GM23338 (cell line): ENCODE measurements at regions not wholly inside any gene's neighbourhood (a gene's known extent, or its start where the extent isn't known, plus 50 kb on each side); places are given as distances from the start of the nearest gene placed in this dataset.

Source experiments
- ATAC-seq: fragments of 200-7000 bp; cut with Tn5 transposase; 3 replicates; pipeline ENCODE4 v1.9.1; 2020
- DNase-seq: peaks from one replicate; pipeline ENCODE4 v3.0.0-alpha.2; 2015; ENCODE audit warnings: low spot score
- H2AFZ ChIP-seq: fragments of 200-600 bp; sonication (generic); 2 replicates; pipeline ENCODE4 v1.8.0; 2016; ENCODE audit warnings: antibody characterized with exemption, mild to moderate bottlenecking, moderate library complexity
- H3F3A ChIP-seq: fragments of 200-600 bp; sonication (generic); replicated peaks from 2 replicates; pipeline ENCODE4 v1.8.0; 2017; ENCODE audit warnings: antibody characterized with exemption, mixed run types, low read depth
- H3K27ac ChIP-seq: fragments of 200-600 bp; sonication (generic); 2 replicates; pipeline ENCODE4 v1.6.1; 2016; ENCODE audit warnings: low read depth
- H3K27me3 ChIP-seq: fragments of 200-600 bp; sonication (generic); 2 replicates; pipeline ENCODE4 v1.8.0; 2016; ENCODE audit warnings: mild to moderate bottlenecking, mixed run types, moderate library complexity; ENCODE audit not compliant: insufficient read depth
- H3K36me3 ChIP-seq: fragments of 200-600 bp; sonication (generic); 2 replicates; pipeline ENCODE4 v1.8.0; 2016; ENCODE audit warnings: mild to moderate bottlenecking; ENCODE audit not compliant: insufficient read depth
- H3K4me1 ChIP-seq: fragments of 200-600 bp; sonication (generic); 2 replicates; pipeline ENCODE4 v1.8.0; 2016; ENCODE audit warnings: mild to moderate bottlenecking, moderate library complexity; ENCODE audit not compliant: insufficient read depth
- H3K4me2 ChIP-seq: fragments of 200-600 bp; sonication (generic); 2 replicates; pipeline ENCODE4 v1.7.1; 2017; ENCODE audit warnings: mixed run types
- H3K4me3 ChIP-seq: fragments of 200-600 bp; sonication (generic); 2 replicates; pipeline ENCODE4 v1.6.1; 2016; ENCODE audit warnings: mixed run types
- H3K79me2 ChIP-seq: fragments of 200-600 bp; sonication (generic); replicated peaks from 2 replicates; pipeline ENCODE4 v1.8.0; 2017; ENCODE audit warnings: mild to moderate bottlenecking; ENCODE audit not compliant: insufficient read depth
- H3K9me2 ChIP-seq: fragments of 200-600 bp; sonication (generic); 2 replicates; pipeline ENCODE4 v1.8.0; 2017; ENCODE audit not compliant: insufficient read depth
- H4K20me1 ChIP-seq: fragments of 200-600 bp; sonication (generic); replicated peaks from 2 replicates; pipeline ENCODE4 v1.8.0; 2017; ENCODE audit warnings: mild to moderate bottlenecking; ENCODE audit not compliant: insufficient read depth
- H3K27ac Mint-ChIP-seq: 2 replicates; pipeline ENCODE4 v1.8.0; 2020; ENCODE audit warnings: inconsistent platforms, mild to moderate bottlenecking, moderate library complexity, mixed read lengths
- H3K27me3 Mint-ChIP-seq: 3 replicates; pipeline ENCODE4 v1.8.0; 2022; ENCODE audit warnings: low read depth, mild to moderate bottlenecking, moderate library complexity, mixed read lengths, inconsistent platforms; ENCODE audit not compliant: insufficient read depth, poor library complexity
- H3K36me3 Mint-ChIP-seq: 3 replicates; pipeline ENCODE4 v1.8.0; 2021; ENCODE audit warnings: low read depth, mild to moderate bottlenecking, inconsistent platforms, moderate library complexity, mixed read lengths
- H3K4me1 Mint-ChIP-seq: 3 replicates; pipeline ENCODE4 v1.8.0; 2020; ENCODE audit warnings: mild to moderate bottlenecking, inconsistent platforms, mixed read lengths
- H3K4me3 Mint-ChIP-seq: 3 replicates; pipeline ENCODE4 v1.8.0; 2021; ENCODE audit warnings: moderate library complexity, mild to moderate bottlenecking, inconsistent platforms, mixed read lengths
- H3K9me3 Mint-ChIP-seq: 3 replicates; pipeline ENCODE4 v1.8.0; 2020; ENCODE audit warnings: moderate library complexity, mild to moderate bottlenecking, inconsistent platforms, mixed read lengths
- CREB1 ChIP-seq: fragments of 250-450 bp; sonication (Bioruptor Pico); IDR thresholded peaks from 2 replicates; pipeline ENCODE4 v1.5.0; 2020; ENCODE audit warnings: low read depth, mild to moderate bottlenecking, moderate library complexity
- CTCF ChIP-seq, 2 experiments: fragments of 200-600 bp in 1 of 2; sonication (generic) in 1 of 2; conservative IDR thresholded peaks; 2 replicates each; pipeline versions ENCODE4 v1.5.1 to v1.6.1; 2016 to 2017; ENCODE audit warnings: antibody characterized with exemption in 2 of 2, low read depth in 2 of 2, mild to moderate bottlenecking in 2 of 2, moderate library complexity in 1 of 2
- ETS1 ChIP-seq: IDR thresholded peaks from 2 replicates; pipeline ENCODE4 v1.6.1; 2016; ENCODE audit warnings: antibody characterized with exemption
- EZH2 ChIP-seq: fragments of 200-600 bp; sonication (generic); IDR thresholded peaks from one replicate; pipeline ENCODE4 v1.8.0; 2017; ENCODE audit warnings: antibody characterized with exemption, mild to moderate bottlenecking, low read depth; ENCODE audit not compliant: unreplicated experiment
- EZH2phosphoT487 ChIP-seq: fragments of 200-600 bp; sonication (generic); IDR thresholded peaks from one replicate; pipeline ENCODE4 v1.8.1; 2018; ENCODE audit warnings: antibody characterized with exemption; ENCODE audit not compliant: unreplicated experiment
- JUNB ChIP-seq: IDR thresholded peaks from one replicate; pipeline ENCODE4 v1.6.1; 2016; ENCODE audit warnings: antibody characterized with exemption; ENCODE audit not compliant: unreplicated experiment
- NANOG ChIP-seq: IDR thresholded peaks from 2 replicates; pipeline ENCODE4 v1.6.1; 2016; ENCODE audit warnings: antibody characterized with exemption, borderline replicate concordance
- POLR2AphosphoS5 ChIP-seq: IDR thresholded peaks from 2 replicates; pipeline ENCODE4 v1.6.1; 2016; ENCODE audit warnings: antibody characterized with exemption, low read depth
- STAT1 ChIP-seq: IDR thresholded peaks from one replicate; pipeline ENCODE4 v1.6.1; 2016; ENCODE audit warnings: antibody characterized with exemption; ENCODE audit not compliant: unreplicated experiment
- ZNF114 ChIP-seq: fragments of 250-450 bp; sonication (Bioruptor Pico); IDR thresholded peaks from 2 replicates; pipeline ENCODE4 v1.5.0; 2020; ENCODE audit warnings: mild to moderate bottlenecking, moderate library complexity
- ZNF331 ChIP-seq: fragments of 250-450 bp; sonication (Bioruptor Pico); IDR thresholded peaks from 2 replicates; pipeline ENCODE4 v1.5.0; 2020; ENCODE audit warnings: low read depth, mild to moderate bottlenecking, moderate library complexity
- TF ChIP-seq, protein P1 (sequence below): IDR thresholded peaks from one replicate; pipeline ENCODE4 v1.6.1; 2018; ENCODE audit warnings: antibody characterized with exemption; ENCODE audit not compliant: unreplicated experiment
- TF ChIP-seq, protein P2 (sequence below): fragments of 250-450 bp; sonication (Bioruptor Pico); IDR thresholded peaks from 2 replicates; pipeline ENCODE4 v1.5.0; 2020; ENCODE audit warnings: mild to moderate bottlenecking, moderate library complexity

GRCh38 chrX:22660756-22661155 is 339.0 kb upstream of the DDX53 start:
- Mint-ChIP-seq H3K4me1 (no peaks in the 10 kb centered on the region; the same call in 2 of the 3 replicates), H3K27ac (no peak overlapping the region), H3K9me3 (no peaks in the 10 kb centered on the region), H3K36me3 (no peaks in the 10 kb centered on the region), H3K27me3 (no peaks in the 10 kb centered on the region), H3K4me3 (no peak overlapping the region)
- Histone ChIP-seq H2AFZ (no peak overlapping the region), H3K27ac (no peak overlapping the region), H3K36me3 (no peaks in the 10 kb centered on the region), H3K4me1 (no peaks in the 10 kb centered on the region; the same call in 1 of the 2 replicates), H3K27me3 (no peaks in the 10 kb centered on the region), H3K4me3 (no peak overlapping the region), H3K4me2 (no peak overlapping the region), H3F3A (no peaks in the 10 kb centered on the region), H4K20me1 (no peaks in the 10 kb centered on the region), H3K9me2 (no peaks in the 10 kb centered on the region), H3K79me2 (no peaks in the 10 kb centered on the region)
- ATAC-seq (no peak), DNase-seq (no peak)
- no peak for TF ChIP-seq ZNF114 (CRISPR knock-in tag)
- TF ChIP-seq EZH2 = no peak
- no peak for TF ChIP-seq NANOG
- TF ChIP-seq, protein P1, sequence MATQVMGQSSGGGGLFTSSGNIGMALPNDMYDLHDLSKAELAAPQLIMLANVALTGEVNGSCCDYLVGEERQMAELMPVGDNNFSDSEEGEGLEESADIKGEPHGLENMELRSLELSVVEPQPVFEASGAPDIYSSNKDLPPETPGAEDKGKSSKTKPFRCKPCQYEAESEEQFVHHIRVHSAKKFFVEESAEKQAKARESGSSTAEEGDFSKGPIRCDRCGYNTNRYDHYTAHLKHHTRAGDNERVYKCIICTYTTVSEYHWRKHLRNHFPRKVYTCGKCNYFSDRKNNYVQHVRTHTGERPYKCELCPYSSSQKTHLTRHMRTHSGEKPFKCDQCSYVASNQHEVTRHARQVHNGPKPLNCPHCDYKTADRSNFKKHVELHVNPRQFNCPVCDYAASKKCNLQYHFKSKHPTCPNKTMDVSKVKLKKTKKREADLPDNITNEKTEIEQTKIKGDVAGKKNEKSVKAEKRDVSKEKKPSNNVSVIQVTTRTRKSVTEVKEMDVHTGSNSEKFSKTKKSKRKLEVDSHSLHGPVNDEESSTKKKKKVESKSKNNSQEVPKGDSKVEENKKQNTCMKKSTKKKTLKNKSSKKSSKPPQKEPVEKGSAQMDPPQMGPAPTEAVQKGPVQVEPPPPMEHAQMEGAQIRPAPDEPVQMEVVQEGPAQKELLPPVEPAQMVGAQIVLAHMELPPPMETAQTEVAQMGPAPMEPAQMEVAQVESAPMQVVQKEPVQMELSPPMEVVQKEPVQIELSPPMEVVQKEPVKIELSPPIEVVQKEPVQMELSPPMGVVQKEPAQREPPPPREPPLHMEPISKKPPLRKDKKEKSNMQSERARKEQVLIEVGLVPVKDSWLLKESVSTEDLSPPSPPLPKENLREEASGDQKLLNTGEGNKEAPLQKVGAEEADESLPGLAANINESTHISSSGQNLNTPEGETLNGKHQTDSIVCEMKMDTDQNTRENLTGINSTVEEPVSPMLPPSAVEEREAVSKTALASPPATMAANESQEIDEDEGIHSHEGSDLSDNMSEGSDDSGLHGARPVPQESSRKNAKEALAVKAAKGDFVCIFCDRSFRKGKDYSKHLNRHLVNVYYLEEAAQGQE = no peak
- TF ChIP-seq JUNB = no peak
- TF ChIP-seq CREB1 = no peak
- TF ChIP-seq STAT1 = no peak
- TF ChIP-seq, protein P2, sequence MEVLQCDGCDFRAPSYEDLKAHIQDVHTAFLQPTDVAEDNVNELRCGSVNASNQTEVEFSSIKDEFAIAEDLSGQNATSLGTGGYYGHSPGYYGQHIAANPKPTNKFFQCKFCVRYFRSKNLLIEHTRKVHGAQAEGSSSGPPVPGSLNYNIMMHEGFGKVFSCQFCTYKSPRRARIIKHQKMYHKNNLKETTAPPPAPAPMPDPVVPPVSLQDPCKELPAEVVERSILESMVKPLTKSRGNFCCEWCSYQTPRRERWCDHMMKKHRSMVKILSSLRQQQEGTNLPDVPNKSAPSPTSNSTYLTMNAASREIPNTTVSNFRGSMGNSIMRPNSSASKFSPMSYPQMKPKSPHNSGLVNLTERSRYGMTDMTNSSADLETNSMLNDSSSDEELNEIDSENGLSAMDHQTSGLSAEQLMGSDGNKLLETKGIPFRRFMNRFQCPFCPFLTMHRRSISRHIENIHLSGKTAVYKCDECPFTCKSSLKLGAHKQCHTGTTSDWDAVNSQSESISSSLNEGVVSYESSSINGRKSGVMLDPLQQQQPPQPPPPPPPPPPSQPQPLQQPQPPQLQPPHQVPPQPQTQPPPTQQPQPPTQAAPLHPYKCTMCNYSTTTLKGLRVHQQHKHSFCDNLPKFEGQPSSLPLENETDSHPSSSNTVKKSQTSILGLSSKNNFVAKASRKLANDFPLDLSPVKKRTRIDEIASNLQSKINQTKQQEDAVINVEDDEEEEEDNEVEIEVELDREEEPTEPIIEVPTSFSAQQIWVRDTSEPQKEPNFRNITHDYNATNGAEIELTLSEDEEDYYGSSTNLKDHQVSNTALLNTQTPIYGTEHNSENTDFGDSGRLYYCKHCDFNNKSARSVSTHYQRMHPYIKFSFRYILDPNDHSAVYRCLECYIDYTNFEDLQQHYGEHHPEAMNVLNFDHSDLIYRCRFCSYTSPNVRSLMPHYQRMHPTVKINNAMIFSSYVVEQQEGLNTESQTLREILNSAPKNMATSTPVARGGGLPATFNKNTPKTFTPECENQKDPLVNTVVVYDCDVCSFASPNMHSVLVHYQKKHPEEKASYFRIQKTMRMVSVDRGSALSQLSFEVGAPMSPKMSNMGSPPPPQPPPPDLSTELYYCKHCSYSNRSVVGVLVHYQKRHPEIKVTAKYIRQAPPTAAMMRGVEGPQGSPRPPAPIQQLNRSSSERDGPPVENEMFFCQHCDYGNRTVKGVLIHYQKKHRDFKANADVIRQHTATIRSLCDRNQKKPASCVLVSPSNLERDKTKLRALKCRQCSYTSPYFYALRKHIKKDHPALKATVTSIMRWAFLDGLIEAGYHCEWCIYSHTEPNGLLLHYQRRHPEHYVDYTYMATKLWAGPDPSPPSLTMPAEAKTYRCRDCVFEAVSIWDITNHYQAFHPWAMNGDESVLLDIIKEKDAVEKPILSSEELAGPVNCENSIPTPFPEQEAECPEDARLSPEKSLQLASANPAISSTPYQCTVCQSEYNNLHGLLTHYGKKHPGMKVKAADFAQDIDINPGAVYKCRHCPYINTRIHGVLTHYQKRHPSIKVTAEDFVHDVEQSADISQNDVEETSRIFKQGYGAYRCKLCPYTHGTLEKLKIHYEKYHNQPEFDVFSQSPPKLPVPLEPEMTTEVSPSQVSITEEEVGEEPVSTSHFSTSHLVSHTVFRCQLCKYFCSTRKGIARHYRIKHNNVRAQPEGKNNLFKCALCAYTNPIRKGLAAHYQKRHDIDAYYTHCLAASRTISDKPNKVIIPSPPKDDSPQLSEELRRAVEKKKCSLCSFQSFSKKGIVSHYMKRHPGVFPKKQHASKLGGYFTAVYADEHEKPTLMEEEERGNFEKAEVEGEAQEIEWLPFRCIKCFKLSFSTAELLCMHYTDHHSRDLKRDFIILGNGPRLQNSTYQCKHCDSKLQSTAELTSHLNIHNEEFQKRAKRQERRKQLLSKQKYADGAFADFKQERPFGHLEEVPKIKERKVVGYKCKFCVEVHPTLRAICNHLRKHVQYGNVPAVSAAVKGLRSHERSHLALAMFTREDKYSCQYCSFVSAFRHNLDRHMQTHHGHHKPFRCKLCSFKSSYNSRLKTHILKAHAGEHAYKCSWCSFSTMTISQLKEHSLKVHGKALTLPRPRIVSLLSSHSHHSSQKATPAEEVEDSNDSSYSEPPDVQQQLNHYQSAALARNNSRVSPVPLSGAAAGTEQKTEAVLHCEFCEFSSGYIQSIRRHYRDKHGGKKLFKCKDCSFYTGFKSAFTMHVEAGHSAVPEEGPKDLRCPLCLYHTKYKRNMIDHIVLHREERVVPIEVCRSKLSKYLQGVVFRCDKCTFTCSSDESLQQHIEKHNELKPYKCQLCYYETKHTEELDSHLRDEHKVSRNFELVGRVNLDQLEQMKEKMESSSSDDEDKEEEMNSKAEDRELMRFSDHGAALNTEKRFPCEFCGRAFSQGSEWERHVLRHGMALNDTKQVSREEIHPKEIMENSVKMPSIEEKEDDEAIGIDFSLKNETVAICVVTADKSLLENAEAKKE (CRISPR knock-in tag) = no peak
- no peak for TF ChIP-seq POLR2AphosphoS5
- TF ChIP-seq CTCF (conservative IDR thresholded peaks at IDR 0.05; ENCODE audit: low read depth in 2 of 2) = no peak
- TF ChIP-seq ZNF331 (CRISPR knock-in tag) = no peak
- TF ChIP-seq ETS1 = no peak
- TF ChIP-seq EZH2phosphoT487 = no peak
